AG04449 (cell line): ENCODE measurements at regions not wholly inside any gene's neighbourhood (a gene's known extent, or its start where the extent isn't known, plus 50 kb on each side); places are given as distances from the start of the nearest gene placed in this dataset.

ENCODE experiments used
- CTCF ChIA-PET: fragments of 350-600 bp; formaldehyde crosslinking; extraction: SDS; loops from one replicate; lab custom pipeline; 2021; ENCODE audit warnings: antibody characterized with exemption; lab: Yijun Ruan, JAX
- POLR2A ChIA-PET: fragments of 400-600, 350-600 bp; formaldehyde crosslinking; extraction: SDS; loops from one replicate; lab custom pipeline; 2020; ENCODE audit warnings: antibody characterized with exemption, inconsistent platforms; lab: Yijun Ruan, JAX
- DNase-seq: peaks from one replicate; pipeline ENCODE4 v3.0.0-alpha.2; 2010; ENCODE audit warnings: low read depth, low spot score
- H3K4me3 ChIP-seq: 2 replicates; pipeline ENCODE4 v1.5.1; 2011; ENCODE audit warnings: low read depth, mild to moderate bottlenecking, control low read depth, low read length
- TF ChIP-seq, protein P1 (sequence below): IDR thresholded peaks from one replicate; pipeline ENCODE4 v1.5.1; 2011; ENCODE audit warnings: mild to moderate bottlenecking, moderate library complexity, low read length, control low read depth, inconsistent platforms; ENCODE audit not compliant: insufficient read depth; ENCODE audit errors: missing control alignments

DNA sequence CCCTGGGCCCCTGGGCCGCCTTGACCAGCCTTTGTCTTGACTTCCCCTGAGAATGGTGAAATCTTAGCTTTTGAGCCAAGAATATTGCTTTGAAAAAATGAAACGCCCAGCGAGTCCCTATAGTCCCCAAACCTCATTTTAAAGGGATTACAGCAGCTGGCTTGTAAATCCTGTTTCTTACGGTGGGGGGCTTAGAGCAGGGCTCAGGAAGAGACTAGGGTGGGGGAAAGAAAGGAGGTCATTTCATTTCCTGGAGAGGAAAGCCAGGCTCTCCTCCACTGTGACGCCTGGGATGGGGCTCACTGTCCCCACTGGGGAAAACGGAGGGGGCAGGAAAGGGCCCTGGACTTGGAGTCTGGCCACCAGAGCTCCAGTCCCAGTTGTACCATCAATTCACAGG lies 72.2 kb upstream of the ALX4 start:
- TF ChIP-seq, protein P1, sequence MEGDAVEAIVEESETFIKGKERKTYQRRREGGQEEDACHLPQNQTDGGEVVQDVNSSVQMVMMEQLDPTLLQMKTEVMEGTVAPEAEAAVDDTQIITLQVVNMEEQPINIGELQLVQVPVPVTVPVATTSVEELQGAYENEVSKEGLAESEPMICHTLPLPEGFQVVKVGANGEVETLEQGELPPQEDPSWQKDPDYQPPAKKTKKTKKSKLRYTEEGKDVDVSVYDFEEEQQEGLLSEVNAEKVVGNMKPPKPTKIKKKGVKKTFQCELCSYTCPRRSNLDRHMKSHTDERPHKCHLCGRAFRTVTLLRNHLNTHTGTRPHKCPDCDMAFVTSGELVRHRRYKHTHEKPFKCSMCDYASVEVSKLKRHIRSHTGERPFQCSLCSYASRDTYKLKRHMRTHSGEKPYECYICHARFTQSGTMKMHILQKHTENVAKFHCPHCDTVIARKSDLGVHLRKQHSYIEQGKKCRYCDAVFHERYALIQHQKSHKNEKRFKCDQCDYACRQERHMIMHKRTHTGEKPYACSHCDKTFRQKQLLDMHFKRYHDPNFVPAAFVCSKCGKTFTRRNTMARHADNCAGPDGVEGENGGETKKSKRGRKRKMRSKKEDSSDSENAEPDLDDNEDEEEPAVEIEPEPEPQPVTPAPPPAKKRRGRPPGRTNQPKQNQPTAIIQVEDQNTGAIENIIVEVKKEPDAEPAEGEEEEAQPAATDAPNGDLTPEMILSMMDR: no peak
- DNase-seq: no peak
- H3K4me3 ChIP-seq: no peak overlapping the region
- ChIA-PET POLR2A (no interaction called here), CTCF (no interaction called here)

- no peak for DNase-seq
- TF ChIP-seq, protein P1: no peak
- CTCF ChIA-PET: no interaction called here
Measured at GRCh38 chr11:44382656-44383240, 72.8 kb upstream of the ALX4 start.

GRCh38 chr11:44383246-44383645 lies 73.3 kb upstream of the ALX4 start:
- CTCF ChIA-PET: no interaction called here
- TF ChIP-seq, protein P1: no peak
- POLR2A ChIA-PET: no interaction called here
- DNase-seq: no peak
- no peak overlapping the region for H3K4me3 ChIP-seq

More at GRCh38 chr11:44382656-44383240, 72.8 kb upstream of the ALX4 start:
- no peak overlapping the region for H3K4me3 ChIP-seq
- POLR2A ChIA-PET: no interaction called here

DNA sequence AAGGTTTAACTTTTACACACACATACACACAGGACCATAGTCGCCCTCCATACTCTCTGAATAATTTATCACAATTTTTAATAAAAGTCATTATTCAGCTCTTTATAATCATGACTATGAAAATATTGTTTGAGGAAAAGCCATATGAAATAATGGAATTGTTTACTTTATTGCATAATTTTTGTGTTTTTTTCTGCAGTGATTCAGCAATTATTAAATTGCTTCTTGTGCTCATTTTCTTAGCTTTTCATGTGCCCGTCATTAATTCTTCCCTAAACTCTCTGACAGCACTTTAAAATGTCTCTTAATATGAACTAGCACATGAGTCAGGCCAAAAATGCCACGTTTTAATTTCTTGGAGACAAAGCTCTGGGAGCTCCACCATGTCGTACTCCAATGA lies 77.5 kb upstream of the ALX4 start:
- ChIA-PET POLR2A (no interaction called here), CTCF (no interaction called here)
- TF ChIP-seq, protein P1: no peak
- no peak overlapping the region for H3K4me3 ChIP-seq
- no peak for DNase-seq

GRCh38 chr11:44387825-44388224 lies 77.9 kb upstream of the ALX4 start:
- CTCF ChIA-PET: no interaction called here

DNA sequence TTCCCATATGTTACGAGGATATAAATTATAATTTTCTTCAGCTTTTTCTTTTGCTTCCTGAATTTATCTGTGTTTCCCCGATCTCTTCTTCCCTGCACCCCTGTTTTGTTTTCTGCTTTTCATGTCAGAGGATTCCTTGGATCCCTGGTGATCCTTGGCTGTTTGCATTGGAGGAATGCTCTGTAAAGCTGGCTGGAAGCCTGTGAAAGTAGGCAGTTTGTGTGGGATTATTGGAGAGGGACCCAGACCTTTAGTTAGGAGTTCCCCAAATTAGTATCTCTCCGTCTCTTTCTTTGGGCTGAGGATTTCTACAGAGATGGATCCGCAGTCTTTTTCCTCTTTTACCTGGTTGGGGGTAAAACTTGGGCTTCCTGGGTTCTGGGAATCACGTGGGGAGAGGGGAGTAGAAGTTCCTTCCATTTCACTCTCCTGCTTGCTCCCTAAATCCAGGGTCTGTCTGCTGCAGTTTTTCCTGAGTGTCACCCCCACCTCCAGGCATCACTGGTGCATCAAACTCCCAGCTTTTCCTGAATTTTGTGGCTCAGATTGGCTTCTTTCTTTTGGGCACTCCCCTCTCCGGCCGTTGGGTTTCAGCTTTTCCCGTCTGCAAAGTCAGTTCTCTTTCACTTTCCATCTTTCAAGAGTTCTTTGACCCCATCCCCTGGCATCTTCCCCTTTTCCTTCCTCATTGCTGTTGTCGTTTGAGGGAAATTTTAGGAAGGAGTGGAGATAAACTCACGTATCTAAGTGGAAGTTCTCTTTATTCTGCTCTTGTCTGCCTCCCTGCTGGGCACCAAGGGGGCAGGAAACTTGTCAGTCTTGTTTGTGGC lies 79.1 kb upstream of the ALX4 start:
- CTCF ChIA-PET: interaction anchor here (1.1 kb wide), 1 partner anchor 255 kb away, joined by 3 read pairs; no protein-coding TSS in a partner anchor
- POLR2A ChIA-PET: no interaction called here
- H3K4me3 ChIP-seq: no peak overlapping the region

More at GRCh38 chr11:44387825-44388224, 77.9 kb upstream of the ALX4 start:
- POLR2A ChIA-PET: no interaction called here
- DNase-seq: no peak
- no peak overlapping the region for H3K4me3 ChIP-seq
- TF ChIP-seq, protein P1: no peak

More for the DNA sequence above, 79.1 kb upstream of the ALX4 start:
- TF ChIP-seq, protein P1: no peak
- no peak for DNase-seq
